HG02943 (cell line): ENCODE measurements at regions not wholly inside any gene's neighbourhood (a gene's known extent, or its start where the extent isn't known, plus 50 kb on each side); places are given as distances from the start of the nearest gene placed in this dataset.

Experiments used
- ATAC-seq: cut with Tn5 transposase; IDR thresholded peaks from one replicate; pipeline ENCODE4 v1.9.1; 2021; ENCODE audit warnings: mild to moderate bottlenecking, low read depth, moderate library complexity; ENCODE audit not compliant: unreplicated experiment

- ATAC-seq: no peak
These were observed 132.2 kb downstream of the FOXL1 start for GRCh38 chr16:86710602-86710950.

GRCh38 chr16:86712158-86713009 lies 134.0 kb downstream of the FOXL1 start:
- ATAC-seq: no peak

- no peak for ATAC-seq
These were observed 134.8 kb downstream of the FOXL1 start for GRCh38 chr16:86713021-86713631.

GRCh38 chr16:86714166-86714565 lies 135.8 kb downstream of the FOXL1 start:
- ATAC-seq: no peak

- ATAC-seq: no peak
These were observed 138.3 kb downstream of the FOXL1 start for GRCh38 chr16:86716649-86717048.

- ATAC-seq: no peak
These were observed 139.8 kb downstream of the FOXL1 start for GRCh38 chr16:86718118-86718517.

- no peak for ATAC-seq
These were observed 144.6 kb downstream of the FOXL1 start for GRCh38 chr16:86722970-86723369.

- no peak for ATAC-seq
These were observed 145.3 kb downstream of the FOXL1 start for GRCh38 chr16:86723689-86724088.

GRCh38 chr16:86725401-86725800 lies 147.1 kb downstream of the FOXL1 start:
- ATAC-seq: no peak

GRCh38 chr16:86726340-86726739 lies 148.0 kb downstream of the FOXL1 start:
- ATAC-seq: no peak

- no peak for ATAC-seq
These were observed 148.8 kb downstream of the FOXL1 start for GRCh38 chr16:86727131-86727530.

- no peak for ATAC-seq
These were observed 149.3 kb downstream of the FOXL1 start for GRCh38 chr16:86727632-86728031.

- no peak for ATAC-seq
These were observed 151.3 kb downstream of the FOXL1 start for GRCh38 chr16:86729686-86730085.

- ATAC-seq: no peak
These were observed 151.7 kb downstream of the FOXL1 start for GRCh38 chr16:86730086-86730485.

- ATAC-seq: no peak
These were observed 152.2 kb downstream of the FOXL1 start for GRCh38 chr16:86730597-86730996.

- no peak for ATAC-seq
These were observed 154.4 kb downstream of the FOXL1 start for GRCh38 chr16:86732621-86733295.

GRCh38 chr16:86733546-86734254 lies 155.4 kb downstream of the FOXL1 start:
- no peak for ATAC-seq

GRCh38 chr16:86734543-86735460 lies 156.5 kb downstream of the FOXL1 start:
- ATAC-seq: no peak

GRCh38 chr16:86735727-86736126 lies 157.4 kb downstream of the FOXL1 start:
- no peak for ATAC-seq

GRCh38 chr16:86736502-86736901 lies 158.2 kb downstream of the FOXL1 start:
- ATAC-seq: no peak
